ENCODE measurements at regions not wholly inside any gene's neighbourhood (a gene's known extent, or its start where the extent isn't known, plus 50 kb on each side); places are given as distances from the start of the nearest gene placed in this dataset.

DNA sequence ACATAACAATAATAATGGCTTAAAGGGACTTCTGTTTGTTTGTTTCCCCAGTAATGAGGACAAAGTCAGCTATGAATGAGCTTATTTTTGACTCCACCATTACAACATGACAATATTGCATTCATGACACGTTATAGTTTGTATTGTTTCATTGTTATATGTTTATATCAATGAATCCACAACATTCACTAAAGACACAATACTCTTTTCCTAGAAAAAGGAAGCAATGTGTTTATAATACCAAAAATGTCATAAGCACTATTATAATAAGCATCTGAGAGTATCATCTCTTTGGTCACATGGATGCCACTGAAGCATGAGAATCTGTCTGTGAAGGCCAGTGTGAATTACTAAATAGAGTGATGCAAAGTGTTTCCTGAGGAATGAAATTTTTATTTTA lies 1026.9 kb upstream of the C9orf72 start:
- intact Hi-C loops (cut with DNase I) = no loop called here
- TF ChIP-seq, protein P1, sequence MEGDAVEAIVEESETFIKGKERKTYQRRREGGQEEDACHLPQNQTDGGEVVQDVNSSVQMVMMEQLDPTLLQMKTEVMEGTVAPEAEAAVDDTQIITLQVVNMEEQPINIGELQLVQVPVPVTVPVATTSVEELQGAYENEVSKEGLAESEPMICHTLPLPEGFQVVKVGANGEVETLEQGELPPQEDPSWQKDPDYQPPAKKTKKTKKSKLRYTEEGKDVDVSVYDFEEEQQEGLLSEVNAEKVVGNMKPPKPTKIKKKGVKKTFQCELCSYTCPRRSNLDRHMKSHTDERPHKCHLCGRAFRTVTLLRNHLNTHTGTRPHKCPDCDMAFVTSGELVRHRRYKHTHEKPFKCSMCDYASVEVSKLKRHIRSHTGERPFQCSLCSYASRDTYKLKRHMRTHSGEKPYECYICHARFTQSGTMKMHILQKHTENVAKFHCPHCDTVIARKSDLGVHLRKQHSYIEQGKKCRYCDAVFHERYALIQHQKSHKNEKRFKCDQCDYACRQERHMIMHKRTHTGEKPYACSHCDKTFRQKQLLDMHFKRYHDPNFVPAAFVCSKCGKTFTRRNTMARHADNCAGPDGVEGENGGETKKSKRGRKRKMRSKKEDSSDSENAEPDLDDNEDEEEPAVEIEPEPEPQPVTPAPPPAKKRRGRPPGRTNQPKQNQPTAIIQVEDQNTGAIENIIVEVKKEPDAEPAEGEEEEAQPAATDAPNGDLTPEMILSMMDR (IDR thresholded peaks at IDR 0.05) = no peak
- Histone ChIP-seq H3K9ac (ENCODE audit: low read depth in 2 of 2, low read length in 2 of 2) (no peak overlapping the region), H3K4me1 (no peaks in the 10 kb centered on the region), H3K9me3 (no peaks in the 10 kb centered on the region), H3K27me3 (no peaks in the 10 kb centered on the region), H3K27ac (no peak overlapping the region), H3K4me3 (no peak overlapping the region), H3K36me3 (no peaks in the 10 kb centered on the region)
- no peak for DNase-seq

- Histone ChIP-seq H3K36me3 (no peaks in the 10 kb centered on the region), H3K27ac (no peak overlapping the region), H3K9me3 (no peaks in the 10 kb centered on the region), H3K27me3 (no peaks in the 10 kb centered on the region), H3K4me3 (no peak overlapping the region), H3K4me1 (no peaks in the 10 kb centered on the region), H3K9ac (ENCODE audit: low read depth in 2 of 2, low read length in 2 of 2) (no peak overlapping the region)
- intact Hi-C loops (cut with DNase I) = no loop called here
- no peak for DNase-seq
- TF ChIP-seq, protein P1 (IDR thresholded peaks at IDR 0.05) = no peak
Measured at GRCh38 chr9:28607843-28608242, 1034.6 kb upstream of the C9orf72 start.

- DNase-seq = no peak
- no peak overlapping the region for H3K4me3 ChIP-seq
- TF ChIP-seq, protein P1 (IDR thresholded peaks at IDR 0.05) = no peak
- no peaks in the 10 kb centered on the region for H3K9me3 ChIP-seq
- H3K4me1 ChIP-seq = no peaks in the 10 kb centered on the region
- no peak overlapping the region for H3K27ac ChIP-seq
- no peak overlapping the region for H3K9ac ChIP-seq (ENCODE audit: low read depth in 2 of 2, low read length in 2 of 2)
- H3K27me3 ChIP-seq = no peaks in the 10 kb centered on the region
- intact Hi-C loops (cut with DNase I) = no loop called here
- no peaks in the 10 kb centered on the region for H3K36me3 ChIP-seq
Measured at GRCh38 chr9:28610339-28610738, 1037.1 kb upstream of the C9orf72 start.

GRCh38 chr9:28616310-28616709 lies 1043.0 kb upstream of the C9orf72 start:
- intact Hi-C loops (cut with DNase I) = no loop called here
- no peak overlapping the region for H3K4me3 ChIP-seq
- H3K9ac ChIP-seq (ENCODE audit: low read depth in 2 of 2, low read length in 2 of 2) = no peak overlapping the region
- TF ChIP-seq, protein P1 (IDR thresholded peaks at IDR 0.05) = no peak
- no peaks in the 10 kb centered on the region for H3K27me3 ChIP-seq
- no peaks in the 10 kb centered on the region for H3K9me3 ChIP-seq
- H3K36me3 ChIP-seq = no peaks in the 10 kb centered on the region
- no peak overlapping the region for H3K27ac ChIP-seq
- H3K4me1 ChIP-seq = no peaks in the 10 kb centered on the region
- DNase-seq = no peak

GRCh38 chr9:28620011-28620410 lies 1046.7 kb upstream of the C9orf72 start:
- no peak for DNase-seq
- no peak overlapping the region for H3K4me3 ChIP-seq
- no peaks in the 10 kb centered on the region for H3K36me3 ChIP-seq
- H3K4me1 ChIP-seq = no peaks in the 10 kb centered on the region
- no peaks in the 10 kb centered on the region for H3K27me3 ChIP-seq
- H3K9ac ChIP-seq (ENCODE audit: low read depth in 2 of 2, low read length in 2 of 2) = no peak overlapping the region
- TF ChIP-seq, protein P1 (IDR thresholded peaks at IDR 0.05) = no peak
- intact Hi-C loops (cut with DNase I) = no loop called here
- H3K9me3 ChIP-seq = no peaks in the 10 kb centered on the region
- no peak overlapping the region for H3K27ac ChIP-seq

DNA sequence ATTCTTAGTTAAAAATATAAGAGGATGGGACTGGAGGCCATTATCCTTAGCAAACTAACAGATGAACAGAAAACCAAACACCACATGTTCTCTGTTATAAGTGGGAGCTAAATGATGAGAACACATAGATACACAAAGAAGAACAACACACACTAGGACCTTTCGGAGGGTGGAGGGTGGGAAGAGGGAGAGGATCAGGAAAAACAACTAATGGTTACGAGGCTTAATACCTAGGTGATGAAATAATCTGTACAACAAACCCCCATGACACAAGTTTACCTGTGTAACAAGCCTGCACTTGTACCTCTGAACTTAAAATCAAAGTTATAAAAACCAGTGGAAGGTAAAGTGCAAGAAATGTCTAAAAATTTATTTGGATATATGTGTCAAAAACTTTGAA lies 1047.4 kb upstream of the C9orf72 start:
- Histone ChIP-seq H3K9me3 (no peaks in the 10 kb centered on the region), H3K27ac (no peak overlapping the region), H3K36me3 (no peaks in the 10 kb centered on the region), H3K27me3 (no peaks in the 10 kb centered on the region), H3K4me3 (no peak overlapping the region), H3K9ac (ENCODE audit: low read depth in 2 of 2, low read length in 2 of 2) (no peak overlapping the region), H3K4me1 (no peaks in the 10 kb centered on the region)
- TF ChIP-seq, protein P1 (IDR thresholded peaks at IDR 0.05) = no peak
- DNase-seq = no peak
- intact Hi-C loops (cut with DNase I) = no loop called here
